HG03457 (cell line): ENCODE measurements at regions not wholly inside any gene's neighbourhood (a gene's known extent, or its start where the extent isn't known, plus 50 kb on each side); places are given as distances from the start of the nearest gene placed in this dataset.
"Not testable (repeated sequence)": the region's sequence is repeated elsewhere in the genome, so short reads cannot be mapped to it uniquely, and the experiment has no call there.

Experiments
- ATAC-seq: cut with Tn5 transposase; IDR thresholded peaks from one replicate; pipeline ENCODE4 v1.9.1; 2021; ENCODE audit warnings: moderate number of reproducible peaks; ENCODE audit not compliant: unreplicated experiment

DNA sequence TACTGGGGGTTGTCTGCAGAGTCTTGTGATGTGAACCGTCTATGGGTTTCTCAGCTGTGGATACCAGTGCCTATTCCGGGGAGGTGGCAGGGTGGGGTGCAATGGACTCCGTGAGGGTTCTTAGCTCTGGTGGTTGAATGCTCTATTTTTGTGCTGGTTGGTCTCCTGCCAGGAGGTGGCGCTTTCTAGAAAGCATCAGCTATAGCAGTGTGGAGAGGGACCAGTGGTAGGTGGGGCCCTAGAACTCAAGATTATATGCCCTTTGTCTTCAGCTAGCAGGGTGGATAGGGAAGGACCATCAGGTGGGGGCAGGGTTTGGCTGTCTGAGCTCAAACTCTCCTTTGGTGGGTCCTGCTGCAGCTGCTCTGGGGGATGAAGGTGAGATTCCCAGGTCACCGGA is 127.3 kb upstream of the PLD5 start:
- ATAC-seq, result no peak

- no peak for ATAC-seq
These were observed 117.0 kb upstream of the PLD5 start for GRCh38 chr1:242641461-242641860.

DNA sequence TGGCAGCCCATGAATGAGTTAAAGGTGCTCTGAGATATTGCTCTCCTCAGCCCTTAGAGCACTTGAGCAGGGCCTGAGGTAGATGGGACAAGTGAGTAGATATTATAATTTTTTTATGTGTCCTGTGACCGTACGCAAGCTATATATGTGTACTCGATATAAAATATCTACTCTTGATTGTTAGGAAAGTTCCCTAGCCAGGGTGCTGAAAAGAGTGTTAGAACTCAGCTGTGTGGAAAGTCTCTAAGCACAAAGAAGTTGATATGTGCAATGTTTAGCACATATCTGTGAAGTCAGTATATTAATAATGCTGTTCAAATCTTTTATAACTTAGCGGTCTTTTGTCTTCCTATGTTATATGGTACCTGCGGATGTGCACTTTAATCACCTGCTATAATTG is 114.6 kb upstream of the PLD5 start:
- ATAC-seq, result no peak

GRCh38 chr1:242634732-242635131 is 110.2 kb upstream of the PLD5 start:
- no peak for ATAC-seq

GRCh38 chr1:242629396-242629795 is 104.9 kb upstream of the PLD5 start:
- no peak for ATAC-seq

GRCh38 chr1:242623756-242624155 is 99.3 kb upstream of the PLD5 start:
- no peak for ATAC-seq

DNA sequence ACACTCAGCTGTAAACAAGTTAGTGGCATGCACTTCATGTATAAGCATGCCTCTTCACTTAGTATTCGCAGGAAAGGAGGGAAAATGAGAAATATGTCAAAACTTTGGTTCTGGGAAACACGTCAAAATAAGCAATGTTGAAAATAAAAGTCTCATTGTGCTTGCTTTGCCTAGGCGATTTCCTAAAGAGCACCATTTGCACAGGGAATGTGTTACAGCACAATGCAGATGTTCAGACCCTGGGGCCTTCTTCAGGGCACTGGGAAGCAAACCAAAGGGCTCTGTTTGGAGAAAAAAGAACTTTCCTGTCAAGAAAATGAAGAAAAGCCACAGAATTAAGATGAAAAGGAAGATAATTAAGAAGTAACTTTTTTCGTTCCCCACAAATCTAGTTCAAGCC is 98.6 kb upstream of the PLD5 start:
- ATAC-seq, result no peak

- ATAC-seq, result no peak
These were observed 88.8 kb upstream of the PLD5 start for GRCh38 chr1:242613266-242613815.

GRCh38 chr1:242610209-242610608 is 85.7 kb upstream of the PLD5 start:
- no peak for ATAC-seq

- no peak for ATAC-seq
These were observed 81.0 kb upstream of the PLD5 start for GRCh38 chr1:242605521-242605920.

- ATAC-seq, result no peak
These were observed 77.5 kb upstream of the PLD5 start for GRCh38 chr1:242602001-242602400.

DNA sequence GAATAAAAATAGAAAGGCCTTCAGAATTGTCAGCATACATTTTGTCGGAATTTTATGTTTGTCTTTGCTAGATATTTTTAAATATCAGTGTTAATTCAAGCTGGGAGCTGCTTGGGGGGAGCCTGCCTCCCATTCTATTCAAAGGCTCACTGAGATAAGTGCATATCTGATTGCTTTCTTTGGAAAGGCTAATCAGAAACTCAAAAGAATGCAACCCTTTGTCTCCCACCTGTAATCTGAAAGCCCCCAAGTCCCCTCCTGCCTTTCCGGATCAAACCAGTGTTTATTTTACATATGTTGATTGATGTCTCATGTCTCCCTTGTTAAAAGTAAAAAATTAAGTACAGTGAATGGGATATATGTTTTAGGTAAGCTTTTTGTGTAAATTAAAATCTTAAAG is 69.3 kb upstream of the PLD5 start:
- not testable (repeated sequence) for ATAC-seq

DNA sequence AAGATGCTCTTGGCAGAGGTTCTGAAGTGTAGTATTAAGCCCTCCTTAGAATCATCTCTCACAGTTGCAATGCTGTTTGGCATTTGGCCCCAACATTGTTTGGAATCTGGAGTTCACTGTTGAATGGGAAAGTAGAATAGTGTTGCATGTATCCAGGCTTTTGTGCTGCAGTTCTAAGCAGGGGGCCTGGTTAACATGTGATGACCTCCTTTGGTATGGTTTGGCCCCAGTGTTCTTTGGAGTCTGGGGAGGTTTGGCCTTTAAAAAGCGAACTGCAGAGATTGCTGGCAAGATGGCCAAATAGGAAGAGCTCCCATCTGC is 61.8 kb upstream of the PLD5 start:
- no peak for ATAC-seq

DNA sequence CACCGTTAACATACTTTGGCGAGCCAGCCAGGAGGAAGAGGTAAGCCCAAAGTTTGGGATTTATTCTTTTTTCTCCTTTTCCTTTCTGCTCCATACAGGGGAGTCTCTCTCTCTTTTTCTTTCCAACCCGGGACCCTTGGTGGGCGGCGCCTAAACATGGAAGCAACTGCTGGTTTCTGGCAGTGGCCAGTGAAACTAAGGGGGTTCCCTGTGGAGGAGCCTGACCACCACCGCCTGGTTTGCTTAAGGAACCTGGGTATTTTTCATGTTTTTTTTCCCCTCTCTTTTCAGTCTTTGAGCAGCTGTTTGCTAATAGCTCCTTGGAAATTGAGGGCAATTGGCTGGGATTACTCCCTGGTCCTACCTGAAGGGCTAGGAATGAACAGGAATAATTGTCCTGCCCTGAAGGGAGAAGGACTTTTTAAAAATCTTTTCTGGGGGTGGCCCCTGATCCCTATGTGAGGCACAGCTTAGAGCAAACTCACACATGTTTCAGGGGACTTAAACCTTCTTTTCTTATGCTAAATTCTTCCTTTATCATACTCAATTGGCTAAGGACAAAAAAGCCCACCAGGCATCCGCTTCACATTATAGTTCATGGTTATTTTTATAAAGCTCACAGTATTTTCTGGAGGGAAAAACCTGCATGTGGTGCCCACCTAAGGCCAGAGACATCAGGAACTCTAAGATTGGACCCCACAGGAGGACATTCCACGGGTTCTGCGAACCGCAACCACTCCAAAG is 61.3 kb upstream of the PLD5 start:
- ATAC-seq, result no peak

- no peak for ATAC-seq
These were observed 58.2 kb upstream of the PLD5 start for GRCh38 chr1:242582669-242583068.

DNA sequence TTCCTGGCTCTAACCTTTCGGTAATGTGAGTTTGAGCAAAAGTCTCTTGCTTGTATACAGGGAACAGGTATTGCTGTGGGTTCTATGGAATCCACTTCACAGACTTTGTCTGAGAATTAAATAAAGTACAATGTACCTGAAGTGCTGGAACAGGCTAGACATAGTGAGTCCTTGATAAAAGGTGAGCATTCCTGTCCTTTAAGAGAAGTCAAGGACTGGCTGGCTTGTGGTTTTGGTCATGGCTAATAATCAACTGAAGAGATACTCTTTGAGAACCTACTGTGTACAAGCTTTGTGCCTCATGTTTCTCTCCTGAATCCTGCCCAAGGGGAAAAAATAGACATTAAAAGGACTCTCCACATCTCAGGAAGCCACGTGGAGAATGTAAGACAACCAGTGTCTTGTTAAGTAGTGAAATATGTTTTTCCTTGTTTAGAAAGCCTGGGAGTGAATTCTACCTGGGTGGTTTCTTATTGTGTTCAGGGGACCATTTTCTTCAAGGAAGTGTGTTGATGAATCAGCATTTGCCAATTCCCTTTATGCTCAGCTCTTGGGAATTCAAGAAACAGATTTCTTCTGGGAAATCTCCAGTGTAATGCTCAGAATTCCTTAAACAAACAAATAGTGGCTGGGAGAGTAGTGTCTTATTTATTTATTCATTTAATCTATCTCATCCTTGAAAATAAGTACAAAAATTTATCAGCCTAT is 55.2 kb upstream of the PLD5 start:
- ATAC-seq, result no peak
